ENCODE measurements at regions not wholly inside any gene's neighbourhood (a gene's known extent, or its start where the extent isn't known, plus 50 kb on each side); places are given as distances from the start of the nearest gene placed in this dataset.
"Not testable (repeated sequence)": the region's sequence is repeated elsewhere in the genome, so short reads cannot be mapped to it uniquely, and the experiment has no call there.

DNA sequence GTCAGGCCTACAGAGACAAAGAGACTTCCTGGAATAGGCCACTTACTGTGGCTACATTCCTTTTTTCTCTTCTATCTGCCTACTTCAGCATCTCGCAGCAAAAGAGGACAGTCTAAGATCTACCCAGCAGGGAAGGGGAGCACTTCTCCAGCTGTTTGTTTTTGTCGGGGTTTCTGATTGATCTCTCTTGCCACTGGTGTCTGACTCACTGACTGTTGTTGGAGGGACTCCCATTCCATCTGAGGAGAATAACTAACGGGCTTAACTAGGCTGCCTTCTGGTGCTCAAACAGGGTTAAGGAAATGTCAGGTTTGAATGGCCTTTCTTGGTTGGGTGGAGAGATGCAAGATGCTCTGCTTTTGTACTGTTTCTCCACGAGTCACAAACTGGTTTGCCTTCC is 100.2 kb upstream of the TMEM164 start:
- CTCF ChIA-PET: interaction anchor here (1.9 kb wide), 1 partner anchor 12 kb away, joined by 6 read pairs; no protein-coding TSS in a partner anchor
- H3K36me3 ChIP-seq (replicated peaks in 1 of 2; ENCODE audit: control extremely low read depth in 1 of 2, control insufficient read depth in 1 of 2, extremely low read depth in 1 of 2, insufficient read depth in 2 of 2, low read length in 1 of 2): no peaks in the 10 kb centered on the region
- H3K79me2 ChIP-seq (ENCODE audit: control insufficient read depth, insufficient read depth, low read length): no peaks in the 10 kb centered on the region
- POLR2A ChIA-PET: no interaction called here
- no peak overlapping the region for H3K4me2 ChIP-seq (replicated peaks; ENCODE audit: low read depth, low read length, poor library complexity, severe bottlenecking)
- H2AFZ ChIP-seq (ENCODE audit: insufficient read depth, low read depth, low read length, poor library complexity, severe bottlenecking): no peak overlapping the region
- Mint-ChIP-seq H3K27me3 (peaks cover 17% of the 10 kb centered on the region), H3K4me1 (no peaks in the 10 kb centered on the region), H3K4me3 (no peak overlapping the region), H3K27ac (no peak overlapping the region), H3K9me3 (ENCODE audit: insufficient read depth) (no peaks in the 10 kb centered on the region)
- WGBS (ENCODE audit: insufficient coverage): no CpG with 5 or more reads among the region's 4 CpGs
- intact Hi-C loops (cut with micrococcal nuclease): no loop called here
- H3K27ac ChIP-seq (ENCODE audit: low read length in 2 of 2): no peak overlapping the region
- no peak overlapping the region for H3K9ac ChIP-seq (ENCODE audit: low read length)
- DNase-seq (no peak), ATAC-seq (ENCODE audit: low read depth) (no peak)
- no peak overlapping the region for H3K4me3 ChIP-seq (ENCODE audit: control extremely low read depth in 1 of 5, extremely low read depth in 1 of 5, insufficient read depth in 1 of 5, low read depth in 2 of 5, low read length in 4 of 5)
- H3K27me3 ChIP-seq (replicated peaks in 1 of 4; ENCODE audit: control extremely low read depth in 1 of 4, control insufficient read depth in 3 of 4, insufficient read depth in 4 of 4, low read length in 3 of 4): peaks cover 0 to 4% (median 0%) of the 10 kb centered on the region in 4 experiments
- no peaks in the 10 kb centered on the region for H3K4me1 ChIP-seq (ENCODE audit: control insufficient read depth in 2 of 2, insufficient read depth in 2 of 2, low read length in 2 of 2)
- TF ChIP-seq EZH2 (IDR thresholded peaks at IDR 0.05; ENCODE audit: borderline replicate concordance, insufficient read depth, low read depth, low read length, poor library complexity, severe bottlenecking): no peak
- TF ChIP-seq, protein P1, sequence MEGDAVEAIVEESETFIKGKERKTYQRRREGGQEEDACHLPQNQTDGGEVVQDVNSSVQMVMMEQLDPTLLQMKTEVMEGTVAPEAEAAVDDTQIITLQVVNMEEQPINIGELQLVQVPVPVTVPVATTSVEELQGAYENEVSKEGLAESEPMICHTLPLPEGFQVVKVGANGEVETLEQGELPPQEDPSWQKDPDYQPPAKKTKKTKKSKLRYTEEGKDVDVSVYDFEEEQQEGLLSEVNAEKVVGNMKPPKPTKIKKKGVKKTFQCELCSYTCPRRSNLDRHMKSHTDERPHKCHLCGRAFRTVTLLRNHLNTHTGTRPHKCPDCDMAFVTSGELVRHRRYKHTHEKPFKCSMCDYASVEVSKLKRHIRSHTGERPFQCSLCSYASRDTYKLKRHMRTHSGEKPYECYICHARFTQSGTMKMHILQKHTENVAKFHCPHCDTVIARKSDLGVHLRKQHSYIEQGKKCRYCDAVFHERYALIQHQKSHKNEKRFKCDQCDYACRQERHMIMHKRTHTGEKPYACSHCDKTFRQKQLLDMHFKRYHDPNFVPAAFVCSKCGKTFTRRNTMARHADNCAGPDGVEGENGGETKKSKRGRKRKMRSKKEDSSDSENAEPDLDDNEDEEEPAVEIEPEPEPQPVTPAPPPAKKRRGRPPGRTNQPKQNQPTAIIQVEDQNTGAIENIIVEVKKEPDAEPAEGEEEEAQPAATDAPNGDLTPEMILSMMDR (IDR thresholded peaks at IDR 0.05): no peak
- H4K20me1 ChIP-seq (ENCODE audit: control insufficient read depth, insufficient read depth, low read length, poor library complexity, severe bottlenecking): no peaks in the 10 kb centered on the region
- H3K9me3 ChIP-seq (ENCODE audit: control extremely low read depth in 1 of 3, control insufficient read depth in 2 of 3, insufficient read depth in 1 of 3, low read length in 2 of 3): no peaks in the 10 kb centered on the region

DNA sequence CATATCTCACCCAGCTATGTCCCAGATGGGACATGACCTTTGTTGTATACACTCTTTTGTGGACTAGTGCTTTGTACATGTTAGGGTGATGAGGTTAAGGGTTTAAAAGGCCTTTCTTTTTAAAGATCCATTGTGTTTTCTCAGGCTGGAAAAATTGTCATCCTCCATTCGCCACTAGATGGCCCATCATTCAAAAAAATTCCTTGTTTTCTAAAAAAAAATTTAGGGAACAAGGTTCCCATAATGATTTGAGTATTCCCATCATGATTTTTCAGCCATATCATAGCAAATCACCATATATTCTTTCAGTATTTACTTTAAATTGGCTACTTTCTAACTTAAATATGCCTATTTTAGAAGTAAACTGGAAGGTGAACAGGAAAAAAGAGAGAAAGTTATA is 91.9 kb upstream of the TMEM164 start:
- no peaks in the 10 kb centered on the region for H3K36me3 ChIP-seq (replicated peaks in 1 of 2; ENCODE audit: control extremely low read depth in 1 of 2, control insufficient read depth in 1 of 2, extremely low read depth in 1 of 2, insufficient read depth in 2 of 2, low read length in 1 of 2)
- H3K27me3 ChIP-seq (replicated peaks in 1 of 4; ENCODE audit: control extremely low read depth in 1 of 4, control insufficient read depth in 3 of 4, insufficient read depth in 4 of 4, low read length in 3 of 4): peaks cover 0 to 3% (median 0%) of the 10 kb centered on the region in 4 experiments
- H3K79me2 ChIP-seq (ENCODE audit: control insufficient read depth, insufficient read depth, low read length): no peaks in the 10 kb centered on the region
- H3K4me1 ChIP-seq (ENCODE audit: control insufficient read depth in 2 of 2, insufficient read depth in 2 of 2, low read length in 2 of 2): no peaks in the 10 kb centered on the region
- no peaks in the 10 kb centered on the region for H3K9me3 ChIP-seq (ENCODE audit: control extremely low read depth in 1 of 3, control insufficient read depth in 2 of 3, insufficient read depth in 1 of 3, low read length in 2 of 3)
- H4K20me1 ChIP-seq (ENCODE audit: control insufficient read depth, insufficient read depth, low read length, poor library complexity, severe bottlenecking): no peaks in the 10 kb centered on the region
- H3K27ac Mint-ChIP-seq: no peak overlapping the region
- no peak overlapping the region for H3K4me3 ChIP-seq (ENCODE audit: control extremely low read depth in 1 of 5, extremely low read depth in 1 of 5, insufficient read depth in 1 of 5, low read depth in 2 of 5, low read length in 4 of 5)
- ChIA-PET CTCF (interaction anchor here (1.4 kb wide), 1 partner anchor 235 kb away, joined by 3 read pairs; no protein-coding TSS in a partner anchor), POLR2A (no interaction called here)
- no peak overlapping the region for H2AFZ ChIP-seq (ENCODE audit: insufficient read depth, low read depth, low read length, poor library complexity, severe bottlenecking)
- H3K9ac ChIP-seq (ENCODE audit: low read length): no peak overlapping the region
- ATAC-seq (ENCODE audit: low read depth) (no peak), DNase-seq (no peak)
- no peaks in the 10 kb centered on the region for H3K9me3 Mint-ChIP-seq (ENCODE audit: insufficient read depth)
- TF ChIP-seq, protein P1 (IDR thresholded peaks at IDR 0.05): no peak
- TF ChIP-seq EZH2 (IDR thresholded peaks at IDR 0.05; ENCODE audit: borderline replicate concordance, insufficient read depth, low read depth, low read length, poor library complexity, severe bottlenecking): no peak
- H3K4me1 Mint-ChIP-seq: no peaks in the 10 kb centered on the region
- WGBS (ENCODE audit: insufficient coverage): no CpG with 5 or more reads among the region's 1 CpG
- H3K4me3 Mint-ChIP-seq: no peak overlapping the region
- H3K4me2 ChIP-seq (replicated peaks; ENCODE audit: low read depth, low read length, poor library complexity, severe bottlenecking): no peak overlapping the region
- peaks cover 7% of the 10 kb centered on the region for H3K27me3 Mint-ChIP-seq
- intact Hi-C loops (cut with micrococcal nuclease): no loop called here
- H3K27ac ChIP-seq (ENCODE audit: low read length in 2 of 2): no peak overlapping the region

DNA sequence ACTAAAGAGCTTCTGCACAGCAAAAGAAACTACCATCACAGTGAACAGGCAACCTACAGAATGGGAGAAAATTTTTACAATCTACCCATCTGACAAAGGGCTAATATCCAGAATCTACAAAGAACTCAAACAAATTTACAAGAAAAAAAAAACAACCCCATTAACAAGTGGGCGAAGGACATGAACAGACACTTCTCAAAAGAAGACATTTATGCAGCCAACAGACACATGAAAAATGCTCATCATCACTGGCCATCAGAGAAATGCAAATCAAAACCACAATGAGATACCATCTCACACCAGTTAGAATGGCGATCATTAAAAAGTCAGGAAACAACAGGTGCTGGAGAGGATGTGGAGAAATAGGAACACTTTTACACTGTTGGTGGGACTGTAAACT is 89.9 kb upstream of the TMEM164 start:
- H3K9me3 Mint-ChIP-seq (ENCODE audit: insufficient read depth); H3K27me3 Mint-ChIP-seq; H3K36me3 ChIP-seq (replicated peaks in 1 of 2; ENCODE audit: control extremely low read depth in 1 of 2, control insufficient read depth in 1 of 2, extremely low read depth in 1 of 2, insufficient read depth in 2 of 2, low read length in 1 of 2); ATAC-seq (ENCODE audit: low read depth); H3K27ac Mint-ChIP-seq; H3K27ac ChIP-seq (ENCODE audit: low read length in 2 of 2); H3K4me3 ChIP-seq (ENCODE audit: control extremely low read depth in 1 of 5, extremely low read depth in 1 of 5, insufficient read depth in 1 of 5, low read depth in 2 of 5, low read length in 4 of 5); POLR2A ChIA-PET; H3K79me2 ChIP-seq (ENCODE audit: control insufficient read depth, insufficient read depth, low read length); H3K4me1 ChIP-seq (ENCODE audit: control insufficient read depth in 2 of 2, insufficient read depth in 2 of 2, low read length in 2 of 2); H3K4me2 ChIP-seq (replicated peaks; ENCODE audit: low read depth, low read length, poor library complexity, severe bottlenecking); H4K20me1 ChIP-seq (ENCODE audit: control insufficient read depth, insufficient read depth, low read length, poor library complexity, severe bottlenecking); H2AFZ ChIP-seq (ENCODE audit: insufficient read depth, low read depth, low read length, poor library complexity, severe bottlenecking); H3K4me3 Mint-ChIP-seq; H3K4me1 Mint-ChIP-seq; CTCF ChIA-PET; H3K27me3 ChIP-seq (replicated peaks in 1 of 4; ENCODE audit: control extremely low read depth in 1 of 4, control insufficient read depth in 3 of 4, insufficient read depth in 4 of 4, low read length in 3 of 4); DNase-seq; H3K9ac ChIP-seq (ENCODE audit: low read length); H3K9me3 ChIP-seq (ENCODE audit: control extremely low read depth in 1 of 3, control insufficient read depth in 2 of 3, insufficient read depth in 1 of 3, low read length in 2 of 3); intact Hi-C loops (cut with micrococcal nuclease): not testable (repeated sequence)
- no CpG with 5 or more reads among the region's 2 CpGs for WGBS (ENCODE audit: insufficient coverage)

Measured in B cell (primary cell).